ENCODE measurements at regions not wholly inside any gene's neighbourhood (a gene's known extent, or its start where the extent isn't known, plus 50 kb on each side); places are given as distances from the start of the nearest gene placed in this dataset.

- Mint-ChIP-seq H3K27ac (ENCODE audit: unreplicated experiment) (no peak overlapping the region), H3K9me3 (ENCODE audit: low read depth, unreplicated experiment) (no peaks in the 10 kb centered on the region), H3K27me3 (ENCODE audit: unreplicated experiment) (no peaks in the 10 kb centered on the region), H3K4me3 (ENCODE audit: low read depth, unreplicated experiment) (no peak overlapping the region), H3K36me3 (ENCODE audit: insufficient read depth, unreplicated experiment) (no peaks in the 10 kb centered on the region), H3K4me1 (ENCODE audit: low read depth, unreplicated experiment) (no peaks in the 10 kb centered on the region)
- intact Hi-C loops (cut with micrococcal nuclease; ENCODE audit: unreplicated experiment) = no loop called here
- DNase-seq = no peak
- CTCF ChIA-PET = no interaction called here
- no TSS peak for BruUV-seq (replicated peaks)
- TF ChIP-seq CTCF (IDR thresholded peaks at IDR 0.05; ENCODE audit: unreplicated experiment) = no peak
These were observed 200.5 kb upstream of the GULP1 start for GRCh38 chr2:188091220-188091619.

- H3K27ac Mint-ChIP-seq (ENCODE audit: unreplicated experiment) = no peak overlapping the region
- no TSS peak for BruUV-seq (replicated peaks)
- no peaks in the 10 kb centered on the region for H3K4me1 Mint-ChIP-seq (ENCODE audit: low read depth, unreplicated experiment)
- no peaks in the 10 kb centered on the region for H3K27me3 Mint-ChIP-seq (ENCODE audit: unreplicated experiment)
- no peak for DNase-seq
- CTCF ChIA-PET = interaction anchor here (0.6 kb wide), 1 partner anchor 28 kb away, joined by 8 read pairs; no protein-coding TSS in a partner anchor
- H3K9me3 Mint-ChIP-seq (ENCODE audit: low read depth, unreplicated experiment) = no peaks in the 10 kb centered on the region
- H3K36me3 Mint-ChIP-seq (ENCODE audit: insufficient read depth, unreplicated experiment) = no peaks in the 10 kb centered on the region
- intact Hi-C loops (cut with micrococcal nuclease; ENCODE audit: unreplicated experiment) = no loop called here
- no peak overlapping the region for H3K4me3 Mint-ChIP-seq (ENCODE audit: low read depth, unreplicated experiment)
- no peak for TF ChIP-seq CTCF (IDR thresholded peaks at IDR 0.05; ENCODE audit: unreplicated experiment)
These were observed 198.9 kb upstream of the GULP1 start for GRCh38 chr2:188092734-188093133.

GRCh38 chr2:188096910-188097309 lies 194.8 kb upstream of the GULP1 start:
- DNase-seq = no peak
- H3K27me3 Mint-ChIP-seq (ENCODE audit: unreplicated experiment) = no peaks in the 10 kb centered on the region
- H3K4me1 Mint-ChIP-seq (ENCODE audit: low read depth, unreplicated experiment) = no peaks in the 10 kb centered on the region
- no peak for TF ChIP-seq CTCF (IDR thresholded peaks at IDR 0.05; ENCODE audit: unreplicated experiment)
- H3K4me3 Mint-ChIP-seq (ENCODE audit: low read depth, unreplicated experiment) = no peak overlapping the region
- no peaks in the 10 kb centered on the region for H3K9me3 Mint-ChIP-seq (ENCODE audit: low read depth, unreplicated experiment)
- CTCF ChIA-PET = no interaction called here
- intact Hi-C loops (cut with micrococcal nuclease; ENCODE audit: unreplicated experiment) = no loop called here
- H3K36me3 Mint-ChIP-seq (ENCODE audit: insufficient read depth, unreplicated experiment) = no peaks in the 10 kb centered on the region
- H3K27ac Mint-ChIP-seq (ENCODE audit: unreplicated experiment) = no peak overlapping the region
- BruUV-seq (replicated peaks) = no TSS peak

GRCh38 chr2:188102881-188103280 lies 188.8 kb upstream of the GULP1 start:
- CTCF ChIA-PET = no interaction called here
- Mint-ChIP-seq H3K36me3 (ENCODE audit: insufficient read depth, unreplicated experiment) (no peaks in the 10 kb centered on the region), H3K4me1 (ENCODE audit: low read depth, unreplicated experiment) (no peaks in the 10 kb centered on the region), H3K27me3 (ENCODE audit: unreplicated experiment) (no peaks in the 10 kb centered on the region), H3K27ac (ENCODE audit: unreplicated experiment) (no peak overlapping the region), H3K9me3 (ENCODE audit: low read depth, unreplicated experiment) (no peaks in the 10 kb centered on the region), H3K4me3 (ENCODE audit: low read depth, unreplicated experiment) (no peak overlapping the region)
- no peak for DNase-seq
- TF ChIP-seq CTCF (IDR thresholded peaks at IDR 0.05; ENCODE audit: unreplicated experiment) = no peak
- intact Hi-C loops (cut with micrococcal nuclease; ENCODE audit: unreplicated experiment) = no loop called here
- no TSS peak for BruUV-seq (replicated peaks)

- Mint-ChIP-seq H3K27ac (ENCODE audit: unreplicated experiment) (no peak overlapping the region), H3K27me3 (ENCODE audit: unreplicated experiment) (no peaks in the 10 kb centered on the region), H3K9me3 (ENCODE audit: low read depth, unreplicated experiment) (no peaks in the 10 kb centered on the region), H3K36me3 (ENCODE audit: insufficient read depth, unreplicated experiment) (no peaks in the 10 kb centered on the region), H3K4me1 (ENCODE audit: low read depth, unreplicated experiment) (no peaks in the 10 kb centered on the region), H3K4me3 (ENCODE audit: low read depth, unreplicated experiment) (no peak overlapping the region)
- intact Hi-C loops (cut with micrococcal nuclease; ENCODE audit: unreplicated experiment) = no loop called here
- DNase-seq = no peak
- no TSS peak for BruUV-seq (replicated peaks)
- no peak for TF ChIP-seq CTCF (IDR thresholded peaks at IDR 0.05; ENCODE audit: unreplicated experiment)
- CTCF ChIA-PET = no interaction called here
These were observed 177.7 kb upstream of the GULP1 start for GRCh38 chr2:188114014-188114413.
